ENCODE measurements at regions not wholly inside any gene's neighbourhood (a gene's known extent, or its start where the extent isn't known, plus 50 kb on each side); places are given as distances from the start of the nearest gene placed in this dataset.
A peak's percentile ranks its signal among the peaks of the same experiment; 100 is the strongest.

- Histone ChIP-seq H3K9me3 (ENCODE audit: control insufficient read depth, low read length) (no peaks in the 10 kb centered on the region), H3K4me3 (ENCODE audit: low read length) (no peak overlapping the region), H3K36me3 (ENCODE audit: control insufficient read depth, insufficient read depth, low read length) (no peaks in the 10 kb centered on the region), H3K9ac (ENCODE audit: extremely low read depth, low read length, poor library complexity, severe bottlenecking) (no peak overlapping the region), H3K27ac (ENCODE audit: low read depth, low read length) (no peak overlapping the region), H3K4me1 (ENCODE audit: control insufficient read depth, insufficient read depth, low read length) (no peaks in the 10 kb centered on the region), H3K27me3 (ENCODE audit: control insufficient read depth, insufficient read depth, low read length, poor library complexity, severe bottlenecking) (no peaks in the 10 kb centered on the region)
- DNase-seq = no peak
- Mint-ChIP-seq H3K36me3 (ENCODE audit: low read depth) (no peaks in the 10 kb centered on the region), H3K4me1 (no peaks in the 10 kb centered on the region), H3K9me3 (no peaks in the 10 kb centered on the region), H3K27ac (no peak overlapping the region), H3K4me3 (no peak overlapping the region), H3K27me3 (ENCODE audit: insufficient read depth) (no peaks in the 10 kb centered on the region)
- TF ChIP-seq CTCF (conservative IDR thresholded peaks at IDR 0.05) = no peak
- 80 to 94% methylated on average over 1 to 3 of the region's 3 CpGs for WGBS, 2 experiments (ENCODE audit: insufficient coverage in 1 of 2, insufficient read length in 1 of 2)
Measured at GRCh38 chr4:188206783-188207182, 67.5 kb downstream of the TRIML1 start.

- no peak overlapping the region for H3K4me3 Mint-ChIP-seq
- peaks cover 7% of the 10 kb centered on the region for H3K4me1 Mint-ChIP-seq
- no peaks in the 10 kb centered on the region for H3K9me3 ChIP-seq (ENCODE audit: control insufficient read depth, low read length)
- no peak overlapping the region for H3K27ac Mint-ChIP-seq
- DNase-seq = no peak
- no peaks in the 10 kb centered on the region for H3K9me3 Mint-ChIP-seq
- H3K27me3 Mint-ChIP-seq (ENCODE audit: insufficient read depth) = peaks cover 8% of the 10 kb centered on the region
- no peaks in the 10 kb centered on the region for H3K27me3 ChIP-seq (ENCODE audit: control insufficient read depth, insufficient read depth, low read length, poor library complexity, severe bottlenecking)
- WGBS, 2 experiments (ENCODE audit: insufficient coverage in 1 of 2, insufficient read length in 1 of 2) = 91 to 94% methylated on average over 4 to 5 of the region's 5 CpGs
- no peaks in the 10 kb centered on the region for H3K36me3 Mint-ChIP-seq (ENCODE audit: low read depth)
- H3K9ac ChIP-seq (ENCODE audit: extremely low read depth, low read length, poor library complexity, severe bottlenecking) = no peak overlapping the region
- H3K4me3 ChIP-seq (ENCODE audit: low read length) = no peak overlapping the region
- no peaks in the 10 kb centered on the region for H3K4me1 ChIP-seq (ENCODE audit: control insufficient read depth, insufficient read depth, low read length)
- no peak overlapping the region for H3K27ac ChIP-seq (ENCODE audit: low read depth, low read length)
- H3K36me3 ChIP-seq (ENCODE audit: control insufficient read depth, insufficient read depth, low read length) = no peaks in the 10 kb centered on the region
- no peak for TF ChIP-seq CTCF (conservative IDR thresholded peaks at IDR 0.05)
Measured at GRCh38 chr4:188214861-188215260, 75.6 kb downstream of the TRIML1 start.

GRCh38 chr4:188218392-188218791 lies 79.2 kb downstream of the TRIML1 start:
- H3K36me3 Mint-ChIP-seq (ENCODE audit: low read depth) = no peaks in the 10 kb centered on the region
- no peak overlapping the region for H3K9ac ChIP-seq (ENCODE audit: extremely low read depth, low read length, poor library complexity, severe bottlenecking)
- H3K27me3 ChIP-seq (ENCODE audit: control insufficient read depth, insufficient read depth, low read length, poor library complexity, severe bottlenecking) = no peaks in the 10 kb centered on the region
- H3K4me1 Mint-ChIP-seq = peaks cover 7% of the 10 kb centered on the region
- H3K4me1 ChIP-seq (ENCODE audit: control insufficient read depth, insufficient read depth, low read length) = no peaks in the 10 kb centered on the region
- H3K36me3 ChIP-seq (ENCODE audit: control insufficient read depth, insufficient read depth, low read length) = no peaks in the 10 kb centered on the region
- no peaks in the 10 kb centered on the region for H3K9me3 Mint-ChIP-seq
- H3K27ac ChIP-seq (ENCODE audit: low read depth, low read length) = no peak overlapping the region
- no peak overlapping the region for H3K27ac Mint-ChIP-seq
- WGBS, 2 experiments (ENCODE audit: insufficient coverage in 1 of 2, insufficient read length in 1 of 2) = 91 to 93% methylated on average over 17 to 28 of the region's 28 CpGs
- H3K4me3 ChIP-seq (ENCODE audit: low read length) = no peak overlapping the region
- peak; percentile 76 for DNase-seq
- TF ChIP-seq CTCF (conservative IDR thresholded peaks at IDR 0.05) = peak; percentile 31
- peaks cover 8% of the 10 kb centered on the region for H3K27me3 Mint-ChIP-seq (ENCODE audit: insufficient read depth)
- H3K9me3 ChIP-seq (ENCODE audit: control insufficient read depth, low read length) = no peaks in the 10 kb centered on the region
- H3K4me3 Mint-ChIP-seq = peak overlapping the region; percentile 57

All from endodermal cell (in vitro differentiated cells).